HG02798 (cell line): ENCODE measurements at regions not wholly inside any gene's neighbourhood (a gene's known extent, or its start where the extent isn't known, plus 50 kb on each side); places are given as distances from the start of the nearest gene placed in this dataset.

Experiments used
- ATAC-seq: cut with Tn5 transposase; IDR thresholded peaks from one replicate; pipeline ENCODE4 v1.9.1; 2021; ENCODE audit warnings: mild to moderate bottlenecking; ENCODE audit not compliant: unreplicated experiment, poor library complexity

DNA sequence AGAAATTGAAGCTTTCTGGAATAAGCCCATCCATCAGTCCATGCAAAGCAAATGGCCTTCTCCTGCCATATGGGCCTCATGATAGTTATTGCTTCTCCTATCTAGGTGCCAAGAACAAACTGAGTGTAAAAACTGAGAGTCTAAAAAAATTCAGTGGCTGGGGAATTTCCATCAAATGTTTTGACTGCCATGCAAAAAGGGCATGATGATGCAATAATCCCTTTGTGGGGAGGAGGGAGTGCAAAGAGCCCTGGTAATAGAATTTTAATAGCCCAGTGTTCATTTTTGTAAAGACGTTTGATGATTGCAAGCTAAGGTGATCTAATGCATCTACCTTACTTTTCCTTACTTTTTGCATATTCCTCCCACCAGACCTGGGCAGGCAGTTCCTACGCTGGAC is 683.7 kb downstream of the EPM2A start:
- no peak for ATAC-seq

DNA sequence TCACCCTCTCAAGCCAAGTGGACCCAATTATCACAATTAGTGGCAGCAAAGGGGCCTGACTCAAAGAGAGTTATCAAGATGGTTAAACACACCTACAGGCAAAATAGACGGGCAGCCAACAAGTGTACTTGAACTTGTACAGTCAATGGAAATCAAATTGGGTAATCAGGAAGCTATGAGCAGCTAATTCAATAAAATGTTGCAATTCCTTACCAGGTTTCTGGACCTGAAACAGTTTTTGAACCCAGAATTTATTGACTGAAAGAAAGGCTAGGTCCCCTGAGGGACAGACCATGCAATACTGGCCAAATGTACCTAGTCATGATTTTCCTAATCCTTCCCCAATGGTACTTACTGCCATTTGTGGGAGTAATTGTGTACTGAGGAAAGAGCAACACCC is 679.8 kb downstream of the EPM2A start:
- ATAC-seq: no peak

DNA sequence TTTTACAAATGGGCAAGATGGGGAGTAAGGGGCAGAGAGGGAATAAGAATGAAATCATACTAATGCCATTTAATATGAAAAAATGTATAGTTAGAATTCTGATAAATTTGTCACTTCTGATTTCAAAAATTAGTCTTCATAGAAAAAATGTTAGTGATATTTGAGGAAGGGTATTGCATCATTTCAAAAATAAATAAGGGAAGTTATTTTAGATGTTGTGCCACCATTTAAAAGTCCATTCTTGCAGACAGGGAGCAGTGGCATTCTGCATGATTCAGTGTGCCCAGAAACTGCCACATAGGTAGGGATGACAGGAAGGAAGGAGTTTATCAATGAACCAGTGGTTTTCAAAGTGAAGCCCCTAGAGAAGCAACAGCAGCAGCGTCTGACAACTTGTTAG is 674.6 kb downstream of the EPM2A start:
- ATAC-seq: no peak

DNA sequence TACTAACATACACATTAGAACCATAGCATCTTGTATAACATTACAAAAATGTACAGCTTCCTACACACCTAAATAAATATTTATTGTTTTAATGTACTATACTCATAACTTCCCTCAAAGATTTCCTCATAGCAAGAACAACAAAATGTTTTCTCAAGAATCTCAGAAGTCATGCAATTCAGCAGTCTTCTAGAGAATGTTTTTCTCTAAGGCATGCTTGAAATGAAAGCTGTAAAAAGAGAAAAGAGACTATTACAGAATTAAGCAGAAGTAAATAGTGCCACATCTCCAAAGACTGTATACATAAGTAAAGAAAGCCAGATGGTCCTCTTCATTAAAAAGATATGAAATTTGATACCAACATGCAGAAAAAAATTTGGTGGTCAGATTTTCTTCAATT is 672.2 kb downstream of the EPM2A start:
- no peak for ATAC-seq

DNA sequence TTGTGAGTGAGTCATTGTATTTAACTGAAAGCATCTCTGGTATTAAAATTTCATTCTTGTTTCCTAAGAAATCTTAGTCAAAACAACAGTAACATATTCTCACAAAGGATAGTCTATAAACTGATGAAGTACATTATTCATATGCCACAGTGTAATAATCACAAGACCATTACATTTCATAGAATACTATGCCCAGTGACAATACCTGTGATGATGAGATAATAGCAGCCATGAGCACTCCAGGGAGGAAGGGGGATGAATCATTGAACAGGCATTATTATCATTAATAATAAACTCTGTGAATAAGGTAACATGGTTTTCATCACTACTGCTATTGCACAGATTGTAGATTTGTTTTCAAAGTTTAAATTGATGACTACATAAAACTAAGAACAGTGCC is 667.9 kb downstream of the EPM2A start:
- no peak for ATAC-seq

DNA sequence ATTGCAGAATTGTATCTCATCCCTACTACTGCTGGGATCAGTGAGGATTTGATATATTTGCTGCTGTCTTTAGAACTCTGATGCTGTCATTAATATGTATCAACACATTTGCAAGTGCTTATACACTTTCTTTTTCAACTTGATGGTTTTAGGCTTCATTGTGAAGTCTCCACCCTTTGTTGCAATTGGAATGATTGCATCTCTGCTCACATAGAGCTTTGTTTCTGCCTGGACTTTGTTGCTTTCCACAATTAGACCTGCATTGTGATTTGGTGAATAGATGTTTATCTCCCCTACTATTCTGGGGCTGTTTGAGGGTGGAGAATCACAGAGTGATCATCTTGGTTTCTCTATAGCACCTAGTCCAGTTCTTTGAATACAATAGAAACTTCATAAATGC is 666.7 kb downstream of the EPM2A start:
- no peak for ATAC-seq

DNA sequence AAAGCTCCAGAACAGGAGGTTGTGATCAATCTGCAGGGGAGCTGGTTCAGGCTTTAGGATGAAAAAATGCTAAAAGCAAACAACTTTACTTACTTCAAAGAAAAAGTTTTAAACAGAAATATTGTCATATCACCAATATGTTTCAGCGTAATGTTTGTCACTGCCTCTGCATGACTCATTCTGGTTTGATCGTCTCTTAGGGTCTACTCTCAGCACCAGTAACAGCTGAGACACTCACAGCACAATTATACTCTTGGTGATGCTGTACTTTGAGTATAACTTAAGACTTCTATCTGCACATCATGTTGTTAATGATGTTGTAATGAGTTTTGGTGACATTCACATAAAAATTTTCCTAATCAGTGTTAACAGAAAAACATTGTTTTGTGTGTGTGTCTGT is 665.4 kb downstream of the EPM2A start:
- ATAC-seq: no peak

DNA sequence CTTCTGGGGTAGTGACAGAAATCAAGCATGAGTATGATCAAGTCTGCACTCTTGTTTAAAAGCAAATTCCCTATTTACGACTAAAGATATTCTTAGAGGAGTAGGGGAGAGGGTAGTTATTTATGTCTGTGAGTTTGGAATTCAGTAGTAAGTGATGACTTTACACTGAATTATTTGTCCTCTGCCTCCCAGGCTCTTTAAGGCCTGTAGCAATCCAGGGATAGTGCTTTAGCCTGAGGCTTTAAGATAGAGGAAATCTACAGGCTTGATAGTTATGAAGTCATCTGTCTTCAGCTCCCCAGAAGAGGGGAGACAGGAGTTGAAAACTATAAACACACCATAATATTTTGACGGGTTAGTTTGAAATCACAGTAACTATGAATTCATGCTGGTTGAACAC is 664.5 kb downstream of the EPM2A start:
- ATAC-seq: no peak

DNA sequence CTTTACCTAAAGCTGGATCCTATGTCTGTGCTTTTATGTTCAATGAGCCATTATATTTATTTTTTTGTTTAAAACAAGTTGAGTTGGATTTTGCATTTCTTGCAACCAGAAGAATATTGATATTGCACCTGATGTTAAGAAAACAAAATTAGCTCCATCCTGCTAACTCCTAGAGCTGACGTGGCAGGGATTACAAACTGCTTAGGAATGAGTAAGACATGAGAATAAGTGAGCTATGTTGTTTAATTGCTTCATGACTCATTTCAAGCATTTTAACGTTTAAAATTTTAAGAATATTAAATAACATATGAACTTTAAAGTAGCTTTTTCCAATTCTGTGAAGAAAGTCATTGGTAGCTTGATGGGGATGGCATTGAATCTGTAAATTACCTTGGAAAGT is 663.5 kb downstream of the EPM2A start:
- no peak for ATAC-seq

DNA sequence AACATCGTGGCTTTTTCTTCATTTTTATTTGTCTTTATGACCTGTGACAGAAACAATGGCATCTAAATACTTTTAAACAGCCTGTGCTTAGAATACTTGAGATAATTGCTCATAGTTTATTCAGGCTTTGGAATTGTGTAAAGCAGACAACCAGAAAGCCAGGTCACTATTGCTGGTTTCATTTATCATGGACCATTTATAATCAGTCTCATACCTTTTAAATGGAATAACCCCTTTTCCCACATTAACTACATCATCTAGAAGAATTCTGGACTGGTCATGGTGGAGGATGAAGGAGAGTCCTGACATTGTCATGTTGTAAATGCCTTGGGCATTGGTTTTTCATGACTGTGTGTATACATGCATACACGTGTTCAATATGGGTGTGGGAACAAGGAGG is 661.5 kb downstream of the EPM2A start:
- no peak for ATAC-seq

DNA sequence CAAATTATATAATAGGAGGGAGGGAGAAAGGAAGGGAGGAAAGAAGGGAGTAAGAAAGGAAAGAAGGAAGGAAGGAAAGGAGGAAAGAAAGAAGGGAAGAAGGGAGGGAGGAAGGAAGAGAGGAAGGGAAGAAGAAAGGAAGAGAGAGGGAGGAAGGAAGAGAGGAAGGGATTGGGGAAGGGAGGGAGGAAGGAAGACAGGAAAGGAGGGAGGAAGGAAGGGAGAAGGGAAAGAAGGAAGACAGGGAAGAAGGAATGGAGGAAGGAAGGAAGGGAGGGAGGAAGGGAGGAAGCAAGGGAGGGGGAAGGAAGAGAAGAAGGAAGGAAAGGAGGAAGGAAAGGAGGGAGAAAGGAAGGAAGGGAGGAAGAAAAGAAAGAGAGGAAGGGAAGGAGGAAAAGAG is 660.5 kb downstream of the EPM2A start:
- ATAC-seq: no peak

DNA sequence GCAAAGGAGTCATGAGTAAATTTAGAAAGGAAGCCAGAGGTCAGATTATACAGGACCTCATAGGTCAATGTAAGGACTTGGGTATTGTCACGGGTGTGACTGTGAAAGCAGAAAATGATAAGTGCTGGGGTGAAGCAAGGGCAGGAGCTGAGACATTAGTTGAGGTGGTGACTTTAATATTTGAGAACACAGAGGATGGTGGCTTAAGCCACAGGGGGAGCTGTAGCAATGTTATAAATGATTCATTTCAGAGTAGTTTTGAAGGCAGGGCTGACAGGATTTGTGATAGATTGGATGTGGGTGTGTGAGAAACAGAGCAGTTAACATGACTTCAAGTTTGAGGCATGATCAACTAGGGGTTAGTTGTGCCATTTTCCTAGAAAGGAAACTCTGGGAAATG is 659.9 kb downstream of the EPM2A start:
- no peak for ATAC-seq

DNA sequence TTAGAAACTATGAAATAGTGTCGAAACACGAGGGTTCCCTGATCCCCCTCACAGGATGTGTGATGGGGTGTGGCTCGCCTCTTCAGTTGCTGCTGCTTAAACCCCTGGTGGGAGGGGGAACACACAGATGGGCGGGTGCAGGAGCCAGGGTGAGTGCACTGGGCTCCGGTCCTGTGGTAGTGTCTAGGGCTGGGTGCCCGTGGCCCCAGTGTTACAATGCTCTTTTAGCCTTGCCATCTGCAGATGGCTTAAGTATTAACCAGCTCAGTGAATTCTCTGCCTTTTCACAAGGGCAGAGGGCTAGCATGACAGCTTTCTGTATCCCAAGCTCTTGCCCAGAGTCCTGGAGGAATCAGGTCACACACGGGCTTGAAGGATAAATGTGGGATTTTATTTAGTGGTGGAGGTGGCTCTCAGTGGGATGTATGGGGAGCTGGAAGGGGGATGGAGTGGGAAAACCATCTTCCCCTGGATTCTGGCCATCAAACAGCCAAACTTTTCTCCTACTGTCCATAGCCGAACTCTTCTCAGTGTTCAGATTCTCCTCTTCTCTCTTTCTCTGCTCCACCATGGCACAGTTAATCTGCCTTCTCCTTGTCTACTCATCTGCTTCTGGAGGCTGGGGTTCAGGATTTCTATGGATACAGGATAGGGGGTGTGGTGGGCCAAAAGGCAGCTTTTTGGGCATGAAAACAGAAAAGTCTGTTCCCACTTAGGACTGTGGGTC is 659.0 kb downstream of the EPM2A start:
- ATAC-seq: no peak

DNA sequence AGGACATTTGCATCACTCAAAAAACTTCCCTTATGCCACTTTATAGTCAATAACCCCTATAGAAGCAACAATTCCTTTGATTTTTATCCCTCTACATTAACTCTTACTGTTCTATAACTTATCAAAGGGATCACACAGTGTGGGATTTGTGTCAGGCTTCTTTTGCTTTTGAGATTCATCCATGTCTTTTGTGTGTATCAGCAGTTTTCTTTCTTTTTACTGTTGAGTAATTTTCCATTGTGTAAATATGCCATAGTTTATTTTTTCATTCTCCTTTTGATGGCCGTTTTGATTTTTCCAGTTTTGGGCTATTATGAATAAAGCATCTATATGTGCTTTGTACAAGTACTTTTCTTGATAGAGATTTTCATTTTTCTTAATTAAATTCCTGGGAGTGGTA is 657.9 kb downstream of the EPM2A start:
- ATAC-seq: no peak

DNA sequence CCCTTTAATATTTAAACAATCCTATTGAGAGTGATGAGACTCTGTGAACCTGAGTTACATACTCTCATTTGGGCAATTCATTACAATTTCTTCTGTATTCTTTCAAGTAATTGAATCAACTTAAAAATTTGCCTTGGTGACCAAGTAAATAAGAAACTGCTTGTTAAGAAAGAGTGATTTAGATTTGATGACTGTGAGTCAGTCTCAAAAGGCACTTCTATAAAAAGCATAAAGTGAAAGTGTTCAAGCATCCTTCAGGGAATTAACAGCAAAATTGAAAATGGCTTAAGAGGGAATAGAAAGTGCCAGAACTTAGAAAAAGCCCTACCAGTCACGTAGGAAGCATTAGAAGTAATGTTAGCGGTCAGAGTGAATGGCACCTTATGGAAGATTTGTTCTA is 654.7 kb downstream of the EPM2A start:
- ATAC-seq: no peak

DNA sequence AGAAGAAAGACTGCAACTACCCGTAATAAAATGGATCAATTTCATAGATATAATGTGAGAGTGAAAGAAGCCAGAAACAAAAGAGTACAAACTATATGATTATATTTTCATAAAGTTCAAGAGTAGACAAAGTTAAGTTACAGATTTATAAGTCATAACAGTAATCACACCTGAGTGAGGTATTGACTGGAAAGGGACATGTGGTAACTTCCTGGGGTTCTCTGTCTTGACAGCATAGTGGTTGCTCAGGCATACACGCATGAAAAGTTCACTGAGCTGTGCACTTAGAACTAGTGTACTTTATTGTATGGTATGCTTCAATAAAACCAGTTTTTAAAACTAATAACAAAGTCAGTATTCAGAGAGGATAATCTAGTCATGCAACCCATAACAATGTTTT is 653.6 kb downstream of the EPM2A start:
- ATAC-seq: no peak

DNA sequence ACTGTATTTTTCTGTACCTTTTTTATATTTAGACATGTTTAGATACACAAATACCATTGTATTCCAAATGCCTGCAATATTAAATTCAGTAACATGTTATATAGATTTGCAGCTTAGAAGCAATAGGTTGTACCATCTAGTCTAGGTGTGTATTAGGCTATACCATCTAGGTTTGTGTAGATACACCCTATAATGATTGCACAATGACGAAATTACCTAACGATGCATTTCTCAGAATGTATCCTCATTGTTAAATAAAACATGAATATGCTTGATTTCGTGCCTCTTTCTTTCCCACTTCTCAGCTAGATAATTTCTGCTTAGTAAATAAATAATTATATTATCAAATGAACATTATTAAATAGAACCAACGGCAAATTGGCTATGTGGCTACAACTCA is 653.0 kb downstream of the EPM2A start:
- no peak for ATAC-seq

DNA sequence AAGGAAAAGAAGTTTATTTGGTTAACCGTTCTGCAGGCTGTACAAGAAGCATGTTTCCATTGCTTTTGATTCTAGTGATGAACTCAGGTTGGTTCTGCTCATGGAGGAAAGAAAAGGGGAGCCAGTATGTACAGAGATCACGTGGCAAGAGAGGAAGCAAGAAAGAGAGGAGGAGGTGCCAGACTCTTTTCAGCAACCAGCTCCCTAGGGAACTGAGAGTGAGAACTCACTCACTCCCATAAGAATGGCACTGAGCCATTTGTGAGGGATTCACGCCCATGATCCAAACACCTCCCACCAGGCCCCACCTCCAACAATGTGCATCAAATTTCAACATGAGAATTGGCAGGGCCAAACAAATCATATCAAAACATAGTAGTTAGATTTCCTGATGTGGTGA is 649.1 kb downstream of the EPM2A start:
- no peak for ATAC-seq

DNA sequence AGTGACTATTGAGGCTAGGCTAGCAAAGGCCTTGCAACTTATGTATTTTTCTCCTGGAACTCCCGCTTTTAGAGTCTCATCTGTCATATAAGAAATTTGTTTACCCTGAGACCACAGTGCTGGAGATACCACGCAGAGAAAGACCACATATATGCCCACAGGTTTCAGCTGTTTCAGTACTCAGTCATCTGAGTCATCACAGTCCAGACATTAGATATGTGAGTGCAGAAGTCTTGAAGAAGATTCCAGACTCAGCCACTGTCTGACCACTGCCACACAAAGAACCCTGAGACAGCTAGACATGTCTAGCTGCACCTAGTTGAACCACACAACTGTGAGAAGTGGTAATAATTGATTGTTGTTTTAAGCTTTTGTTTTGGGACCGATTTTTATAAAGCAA is 648.3 kb downstream of the EPM2A start:
- peak; percentile 63 for ATAC-seq

DNA sequence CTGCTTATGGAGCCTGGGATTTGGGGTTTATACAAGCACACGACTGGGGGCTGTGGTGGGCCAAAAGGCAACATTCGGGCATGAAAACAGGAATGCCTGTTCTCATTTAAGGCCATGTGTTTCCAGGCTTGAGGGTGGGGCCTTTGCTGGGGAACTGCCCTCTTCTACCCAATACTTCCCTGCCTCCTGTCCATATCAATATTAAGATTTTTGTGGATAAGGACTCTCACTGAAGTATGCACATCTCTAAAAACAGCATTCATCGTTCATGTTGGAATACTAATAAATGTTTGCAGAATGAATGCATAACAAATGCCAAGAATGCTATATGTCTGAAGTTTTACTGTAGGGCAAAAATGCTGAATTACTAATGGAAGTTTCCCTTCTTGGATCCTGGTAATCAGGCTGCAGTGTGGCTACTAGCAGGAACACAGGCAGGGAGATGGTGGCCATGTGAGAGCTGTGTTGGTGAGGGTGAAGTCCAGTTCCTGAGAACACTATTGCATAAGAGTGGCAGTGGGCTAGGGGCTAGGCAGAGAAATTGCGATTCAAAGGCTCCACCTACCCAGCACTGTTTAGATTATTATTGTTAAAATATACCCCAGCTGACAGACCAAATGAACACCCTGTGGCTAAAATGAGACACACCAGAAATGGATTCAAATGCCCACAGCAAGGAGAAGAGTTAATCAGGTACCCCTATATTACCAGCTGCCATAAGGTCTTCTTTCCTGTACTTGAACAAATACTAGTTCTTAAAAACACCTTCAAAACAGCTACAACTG is 644.3 kb downstream of the EPM2A start:
- ATAC-seq: no peak

DNA sequence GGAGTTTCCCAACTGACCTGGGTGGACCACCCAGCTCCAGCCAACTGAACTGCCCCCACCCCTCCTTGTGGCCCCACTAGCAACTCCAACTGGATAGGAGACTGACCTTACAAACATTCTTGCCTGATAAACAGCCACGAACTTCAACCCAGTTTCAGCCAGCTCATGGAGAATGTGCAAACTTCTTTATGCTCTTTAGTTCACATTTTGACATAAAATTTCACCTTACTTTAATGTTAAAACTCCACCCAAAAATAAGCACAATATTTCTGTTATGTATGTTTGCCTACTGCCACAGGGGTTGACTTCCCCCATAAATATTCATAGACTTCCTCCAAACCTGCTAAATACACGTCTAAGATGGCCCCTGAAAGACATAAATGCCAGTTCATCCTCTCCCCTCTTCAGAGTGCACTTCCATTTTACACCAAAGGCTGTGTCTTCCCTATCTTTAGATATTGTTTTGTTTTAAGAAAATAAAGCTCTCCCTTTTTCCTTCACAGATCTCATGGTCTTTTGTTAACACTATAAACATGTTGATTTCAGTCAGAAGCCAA is 643.7 kb downstream of the EPM2A start:
- no peak for ATAC-seq

DNA sequence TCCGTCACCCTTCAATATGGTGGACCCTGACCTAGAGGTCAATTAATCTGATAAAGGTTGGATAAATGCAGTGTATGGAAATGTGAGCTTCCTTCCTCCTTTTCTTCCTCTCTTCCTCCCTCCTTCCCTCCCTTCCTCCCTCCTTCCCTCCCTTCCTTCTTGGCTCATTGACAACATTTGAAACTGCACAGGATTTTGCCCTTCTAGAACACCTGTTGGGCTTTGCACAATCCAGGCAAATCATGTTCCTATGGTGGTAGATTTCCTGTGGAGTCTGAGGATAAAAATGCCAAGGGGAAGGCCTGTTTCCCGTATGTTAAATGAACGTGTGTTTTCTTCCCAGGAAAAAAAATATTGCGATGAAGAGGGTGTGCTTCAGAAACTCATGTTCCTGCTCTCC is 642.8 kb downstream of the EPM2A start:
- no peak for ATAC-seq
